Esophagus squamous epithelium (tissue), 4 donors: ENCODE measurements at regions not wholly inside any gene's neighbourhood (a gene's known extent, or its start where the extent isn't known, plus 50 kb on each side); places are given as distances from the start of the nearest gene placed in this dataset.

ENCODE experiments used
- POLR2A ChIP-seq, 4 donors: fragments of 450-650 bp; IDR thresholded peaks; one replicate each; pipeline ENCODE4 v1.6.1; 2017; ENCODE audit warnings: antibody characterized with exemption in 4 of 4, mild to moderate bottlenecking in 4 of 4, moderate library complexity in 3 of 4
- TF ChIP-seq, protein P1 (sequence below), 6 experiments: fragments of 450-650 bp in 4 of 6; fragments of 200-600 bp in 2 of 6; sonication (generic) in 2 of 6; IDR thresholded peaks; one replicate each; pipeline ENCODE4 v1.5.1; 2016 to 2019; ENCODE audit warnings: antibody characterized with exemption in 6 of 6, mild to moderate bottlenecking in 4 of 6, moderate library complexity in 4 of 6

DNA sequence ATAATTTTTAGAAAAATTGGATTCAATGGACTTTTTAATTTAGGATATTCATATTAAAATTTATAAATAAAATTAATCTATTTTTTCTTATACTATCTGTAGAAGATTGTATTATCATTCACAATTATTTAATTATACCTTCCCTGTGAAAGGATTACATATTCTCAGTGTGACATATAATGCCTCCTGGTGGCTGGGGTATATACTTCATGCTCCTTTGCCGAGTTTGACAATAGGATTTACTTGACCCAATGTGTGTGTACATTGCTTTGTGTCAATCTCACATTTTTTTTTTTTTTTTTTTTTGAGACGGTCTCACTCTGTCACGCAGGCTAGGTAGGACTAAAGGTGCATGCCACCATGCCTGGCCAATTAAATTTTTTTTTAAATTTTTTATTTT lies 230.0 kb upstream of the CHD6 start:
- TF ChIP-seq, protein P1, sequence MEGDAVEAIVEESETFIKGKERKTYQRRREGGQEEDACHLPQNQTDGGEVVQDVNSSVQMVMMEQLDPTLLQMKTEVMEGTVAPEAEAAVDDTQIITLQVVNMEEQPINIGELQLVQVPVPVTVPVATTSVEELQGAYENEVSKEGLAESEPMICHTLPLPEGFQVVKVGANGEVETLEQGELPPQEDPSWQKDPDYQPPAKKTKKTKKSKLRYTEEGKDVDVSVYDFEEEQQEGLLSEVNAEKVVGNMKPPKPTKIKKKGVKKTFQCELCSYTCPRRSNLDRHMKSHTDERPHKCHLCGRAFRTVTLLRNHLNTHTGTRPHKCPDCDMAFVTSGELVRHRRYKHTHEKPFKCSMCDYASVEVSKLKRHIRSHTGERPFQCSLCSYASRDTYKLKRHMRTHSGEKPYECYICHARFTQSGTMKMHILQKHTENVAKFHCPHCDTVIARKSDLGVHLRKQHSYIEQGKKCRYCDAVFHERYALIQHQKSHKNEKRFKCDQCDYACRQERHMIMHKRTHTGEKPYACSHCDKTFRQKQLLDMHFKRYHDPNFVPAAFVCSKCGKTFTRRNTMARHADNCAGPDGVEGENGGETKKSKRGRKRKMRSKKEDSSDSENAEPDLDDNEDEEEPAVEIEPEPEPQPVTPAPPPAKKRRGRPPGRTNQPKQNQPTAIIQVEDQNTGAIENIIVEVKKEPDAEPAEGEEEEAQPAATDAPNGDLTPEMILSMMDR (IDR thresholded peaks at IDR 0.05), result peak in 1 of 6 experiments; percentile 20
- no peak for TF ChIP-seq POLR2A (IDR thresholded peaks at IDR 0.05)
